HepG2 (cell line): ENCODE measurements at regions not wholly inside any gene's neighbourhood (a gene's known extent, or its start where the extent isn't known, plus 50 kb on each side); places are given as distances from the start of the nearest gene placed in this dataset.

Experiments
- ATAC-seq: fragments of 200-7000 bp; cut with Tn5 transposase; 3 replicates; pipeline ENCODE4 v1.9.1; 2020; ENCODE audit warnings: mild to moderate bottlenecking, moderate library complexity
- BruUV-seq: library from RNA; stranded (reverse); fragments of 400-500 nt; replicated peaks from 2 replicates; lab custom pipeline; 2021; lab: Mats Ljungman, UMichigan
- CTCF ChIA-PET: fragments of 300-600 bp; formaldehyde crosslinking; extraction: SDS; loops from one replicate; lab custom pipeline; 2021; ENCODE audit warnings: low total read pairs, inconsistent platforms, low intra/inter-chr PET ratio; lab: Yijun Ruan, JAX
- POLR2A ChIA-PET: fragments of 350-600 bp; sonication (Branson Sonifier 250); formaldehyde crosslinking; loops from one replicate; lab custom pipeline; 2020; ENCODE audit warnings: antibody characterized with exemption, inconsistent platforms; lab: Yijun Ruan, JAX
- DNase-seq: peaks from one replicate; pipeline ENCODE4 v3.0.0-alpha.2; 2015; ENCODE audit warnings: low spot score
- FAIRE-seq: peaks from 3 replicates; lab custom pipeline; 2011; peaks lifted over from hg19 to GRCh38; lab: Jason Lieb, UNC
- H2AFZ ChIP-seq: one replicate; pipeline ENCODE4 v1.6.1; 2011; ENCODE audit warnings: low read length, inconsistent platforms
- H3K27ac ChIP-seq: fragments of 300-600 bp; 3 replicates; pipeline ENCODE4 v1.8.0; 2011; ENCODE audit warnings: mixed run types, mild to moderate bottlenecking, mixed read lengths, low read length, inconsistent platforms; ENCODE audit not compliant: insufficient read depth; ENCODE audit errors: extremely low read length
- H3K27me3 ChIP-seq, 2 experiments: fragments of 200-600 bp in 1 of 2; 2 replicates in 1 of 2; 3 replicates in 1 of 2; pipeline versions ENCODE4 v1.6.0 to v1.8.0; 2011; ENCODE audit warnings: low read length in 2 of 2, mild to moderate bottlenecking in 2 of 2, moderate library complexity in 2 of 2, inconsistent platforms in 1 of 2; ENCODE audit not compliant: insufficient read depth in 2 of 2, control insufficient read depth in 1 of 2
- H3K36me3 ChIP-seq, 2 experiments: fragments of 200-600 bp in 1 of 2; replicated peaks in 1 of 2; 2 replicates in 1 of 2; 3 replicates in 1 of 2; pipeline versions ENCODE4 v1.5.1 to v1.8.0; 2011; ENCODE audit warnings: low read length in 2 of 2, inconsistent platforms in 1 of 2; ENCODE audit not compliant: insufficient read depth in 2 of 2, control insufficient read depth in 1 of 2
- H3K4me1 ChIP-seq: 2 replicates; pipeline ENCODE4 v1.5.1; 2012; ENCODE audit warnings: low read length, inconsistent platforms; ENCODE audit not compliant: insufficient read depth
- H3K4me2 ChIP-seq: 2 replicates; pipeline ENCODE4 v1.6.0; 2011; ENCODE audit warnings: low read depth, low read length, inconsistent platforms
- H3K4me3 ChIP-seq, 3 experiments: fragments of 200-600 bp in 1 of 3; sonication (generic), shearing (Covaris generic) in 1 of 3; replicated peaks in 1 of 3; 2 replicates each; pipeline ENCODE4 v1.5.1; 2011 to 2016; ENCODE audit warnings: low read length in 3 of 3, inconsistent platforms in 2 of 3, low read depth in 2 of 3, mild to moderate bottlenecking in 2 of 3, control low read depth in 1 of 3, mixed read lengths in 1 of 3; ENCODE audit not compliant: insufficient read depth in 1 of 3
- H3K79me2 ChIP-seq: one replicate; pipeline ENCODE4 v1.6.1; 2011; ENCODE audit warnings: low read length, inconsistent platforms; ENCODE audit not compliant: insufficient read depth
- H3K9ac ChIP-seq: 2 replicates; pipeline ENCODE4 v1.6.0; 2011; ENCODE audit warnings: mild to moderate bottlenecking, low read depth, low read length, inconsistent platforms; ENCODE audit not compliant: insufficient read depth
- H3K9me3 ChIP-seq: 2 replicates; pipeline ENCODE4 v1.5.1; 2012; ENCODE audit warnings: mild to moderate bottlenecking, low read length
- H4K20me1 ChIP-seq: 2 replicates; pipeline ENCODE4 v1.6.0; 2011; ENCODE audit warnings: inconsistent platforms, mild to moderate bottlenecking, low read length, moderate library complexity; ENCODE audit not compliant: insufficient read depth
- ATF7 ChIP-seq, 2 experiments: fragments of 450-650 bp in 1 of 2; sonication (generic) in 1 of 2; formaldehyde crosslinking in 1 of 2; IDR thresholded peaks; 2 replicates each; pipeline versions ENCODE4 v1.4.0 to v1.6.1; 2016 to 2020; ENCODE audit warnings: antibody characterized with exemption in 1 of 2, mild to moderate bottlenecking in 1 of 2, missing genetic modification reagents in 1 of 2
- DBP ChIP-seq: sonication (generic); formaldehyde crosslinking; IDR thresholded peaks from 2 replicates; pipeline ENCODE4 v1.4.0; 2020; ENCODE audit warnings: missing genetic modification reagents; ENCODE audit errors: not compliant biosample characterization
- GMEB2 ChIP-seq: IDR thresholded peaks from 2 replicates; pipeline ENCODE4 v1.6.1; 2016; ENCODE audit warnings: missing biosample characterization, missing genetic modification reagents, low read depth
- TOE1 ChIP-seq: sonication (generic); formaldehyde crosslinking; IDR thresholded peaks from 2 replicates; pipeline ENCODE4 v1.4.0; 2020; ENCODE audit warnings: mild to moderate bottlenecking, missing genetic modification reagents
- ZBTB26 ChIP-seq: IDR thresholded peaks from 2 replicates; pipeline ENCODE4 v1.6.1; 2016; ENCODE audit warnings: missing compliant biosample characterization, missing genetic modification reagents, borderline replicate concordance
- ZNF282 ChIP-seq: fragments of 450-650 bp; IDR thresholded peaks from 2 replicates; pipeline ENCODE4 v1.6.1; 2018; ENCODE audit not compliant: partially characterized antibody
- in situ Hi-C: cut with HindIII; loops from 2 replicates; pipeline ENCODE4 v1.10.0; 2017; ENCODE audit warnings: low pct_unique_long_range_greater_than_20kb; ENCODE audit not compliant: extremely low pct_ligation_motif_present
- intact Hi-C: fragments of 100-400 bp; cut with micrococcal nuclease; formaldehyde crosslinking; loops from one replicate; pipeline ENCODE4 v1.10.0; 2022; ENCODE audit not compliant: unreplicated experiment

- no peak for ATAC-seq
- intact Hi-C loops: no loop called here
These were observed 507.1 kb downstream of the IGSF11 start for GRCh38 chr3:118527514-118528044.

More at GRCh38 chr3:118527514-118528044, 507.1 kb downstream of the IGSF11 start:
- H3K9me3 ChIP-seq: peaks cover 8% of the 10 kb centered on the region; the same call in 1 of the 2 replicates
- ChIA-PET POLR2A (no interaction called here), CTCF (no interaction called here)
- H3K4me2 ChIP-seq: 0 out of 2 replicates have a peak overlapping the region, but pooled peaks have one; percentile 29
- no peak overlapping the region for H3K4me3 ChIP-seq
- DNase-seq (no peak), FAIRE-seq (no peak)
- H3K27ac ChIP-seq: no peak overlapping the region
- H3K36me3 ChIP-seq: no peaks in the 10 kb centered on the region
- peaks cover 15% of the 10 kb centered on the region for H3K4me1 ChIP-seq
- no peaks in the 10 kb centered on the region for H3K27me3 ChIP-seq
- TF ChIP-seq ZBTB26: no peak
- TF ChIP-seq GMEB2 (CRISPR knock-in tag): no peak
- no peak for TF ChIP-seq ATF7 (IDR thresholded peaks at IDR 0.05)
- TF ChIP-seq ATF7 (CRISPR knock-in tag; IDR thresholded peaks at IDR 0.05): no peak
- no peak for TF ChIP-seq ZNF282
- no peak for TF ChIP-seq DBP
- TF ChIP-seq TOE1 (CRISPR knock-in tag): no peak
- BruUV-seq: no TSS peak
- no peak overlapping the region for H2AFZ ChIP-seq
- H3K79me2 ChIP-seq: no peaks in the 10 kb centered on the region
- in situ Hi-C loops: no loop called here
- H4K20me1 ChIP-seq: no peaks in the 10 kb centered on the region
- H3K9ac ChIP-seq: no peak overlapping the region
